Stimulated activated CD8-positive, alpha-beta memory T cell treated with anti-CD3 and anti-CD28 coated beads, Interleukin-4, amount 100 ng/mL, for 48 hours (primary cell): ENCODE measurements at regions not wholly inside any gene's neighbourhood (a gene's known extent, or its start where the extent isn't known, plus 50 kb on each side); places are given as distances from the start of the nearest gene placed in this dataset.

Source experiments
- DNase-seq: peaks from one replicate; pipeline ENCODE4 v3.0.0-alpha.2; 2020

- no peak for DNase-seq
Measured at GRCh38 chr16:5605404-5605803, 507.8 kb upstream of the EEF2KMT start.

- DNase-seq: no peak
Measured at GRCh38 chr16:5604770-5605169, 507.2 kb upstream of the EEF2KMT start.

GRCh38 chr16:5603836-5604235 lies 506.2 kb upstream of the EEF2KMT start:
- no peak for DNase-seq

- no peak for DNase-seq
Measured at GRCh38 chr16:5601957-5602356, 504.4 kb upstream of the EEF2KMT start.

GRCh38 chr16:5598793-5599192 lies 501.2 kb upstream of the EEF2KMT start:
- no peak for DNase-seq

- no peak for DNase-seq
Measured at GRCh38 chr16:5595849-5596248, 498.3 kb upstream of the EEF2KMT start.

- DNase-seq: no peak
Measured at GRCh38 chr16:5590416-5590815, 492.8 kb upstream of the EEF2KMT start.

GRCh38 chr16:5589812-5590373 lies 492.3 kb upstream of the EEF2KMT start:
- DNase-seq: no peak

- DNase-seq: no peak
Measured at GRCh38 chr16:5584109-5584508, 486.5 kb upstream of the EEF2KMT start.

GRCh38 chr16:5582529-5582928 lies 484.9 kb upstream of the EEF2KMT start:
- no peak for DNase-seq

GRCh38 chr16:5581908-5582307 lies 484.3 kb upstream of the EEF2KMT start:
- DNase-seq: no peak

GRCh38 chr16:5581428-5581827 lies 483.8 kb upstream of the EEF2KMT start:
- DNase-seq: no peak

- no peak for DNase-seq
Measured at GRCh38 chr16:5580772-5581171, 483.2 kb upstream of the EEF2KMT start.

GRCh38 chr16:5580296-5580695 lies 482.7 kb upstream of the EEF2KMT start:
- DNase-seq: no peak

- DNase-seq: no peak
Measured at GRCh38 chr16:5578980-5579379, 481.4 kb upstream of the EEF2KMT start.

GRCh38 chr16:5577463-5577862 lies 479.9 kb upstream of the EEF2KMT start:
- no peak for DNase-seq

GRCh38 chr16:5575646-5576245 lies 478.2 kb upstream of the EEF2KMT start:
- no peak for DNase-seq

GRCh38 chr16:5575121-5575520 lies 477.5 kb upstream of the EEF2KMT start:
- DNase-seq: no peak

GRCh38 chr16:5572056-5572455 lies 474.5 kb upstream of the EEF2KMT start:
- no peak for DNase-seq

GRCh38 chr16:5571446-5571845 lies 473.9 kb upstream of the EEF2KMT start:
- DNase-seq: no peak

- DNase-seq: no peak
Measured at GRCh38 chr16:5561800-5562199, 464.2 kb upstream of the EEF2KMT start.

GRCh38 chr16:5560084-5560483 lies 462.5 kb upstream of the EEF2KMT start:
- no peak for DNase-seq

GRCh38 chr16:5557966-5558365 lies 460.4 kb upstream of the EEF2KMT start:
- no peak for DNase-seq

- no peak for DNase-seq
Measured at GRCh38 chr16:5557448-5557847, 459.9 kb upstream of the EEF2KMT start.

GRCh38 chr16:5556158-5556810 lies 458.7 kb upstream of the EEF2KMT start:
- DNase-seq: no peak
